GM21786 (cell line): ENCODE measurements at regions not wholly inside any gene's neighbourhood (a gene's known extent, or its start where the extent isn't known, plus 50 kb on each side); places are given as distances from the start of the nearest gene placed in this dataset.

Experiments
- ATAC-seq: cut with Tn5 transposase; IDR thresholded peaks from one replicate; pipeline ENCODE4 v1.9.1; 2021; ENCODE audit not compliant: unreplicated experiment

GRCh38 chr2:144281476-144281875, 238.4 kb downstream of the ZEB2 start:
- no peak for ATAC-seq

GRCh38 chr2:144280009-144280408, 239.9 kb downstream of the ZEB2 start:
- no peak for ATAC-seq

GRCh38 chr2:144279165-144279564, 240.8 kb downstream of the ZEB2 start:
- ATAC-seq = no peak

GRCh38 chr2:144277622-144278354, 242.1 kb downstream of the ZEB2 start:
- ATAC-seq = no peak

- no peak for ATAC-seq
These were observed 244.6 kb downstream of the ZEB2 start for GRCh38 chr2:144275340-144275739.

- ATAC-seq = no peak
These were observed 245.8 kb downstream of the ZEB2 start for GRCh38 chr2:144274131-144274530.

- no peak for ATAC-seq
These were observed 249.0 kb downstream of the ZEB2 start for GRCh38 chr2:144270951-144271350.

GRCh38 chr2:144268036-144268678, 251.8 kb downstream of the ZEB2 start:
- no peak for ATAC-seq

- peak; percentile 93 for ATAC-seq
These were observed 252.7 kb downstream of the ZEB2 start for GRCh38 chr2:144267239-144267638.

GRCh38 chr2:144265654-144266053, 254.3 kb downstream of the ZEB2 start:
- no peak for ATAC-seq

GRCh38 chr2:144261966-144262365, 258.0 kb downstream of the ZEB2 start:
- ATAC-seq = no peak

GRCh38 chr2:144261336-144261735, 258.6 kb downstream of the ZEB2 start:
- ATAC-seq = no peak

GRCh38 chr2:144259332-144259731, 260.6 kb downstream of the ZEB2 start:
- ATAC-seq = no peak

- ATAC-seq = no peak
These were observed 261.8 kb downstream of the ZEB2 start for GRCh38 chr2:144258154-144258553.

GRCh38 chr2:144256996-144257707, 262.8 kb downstream of the ZEB2 start:
- no peak for ATAC-seq

GRCh38 chr2:144254342-144255235, 265.3 kb downstream of the ZEB2 start:
- ATAC-seq = no peak

- ATAC-seq = no peak
These were observed 266.2 kb downstream of the ZEB2 start for GRCh38 chr2:144253743-144254142.

- no peak for ATAC-seq
These were observed 267.2 kb downstream of the ZEB2 start for GRCh38 chr2:144252694-144253093.

GRCh38 chr2:144249035-144249637, 270.8 kb downstream of the ZEB2 start:
- ATAC-seq = no peak

GRCh38 chr2:144248350-144249034, 271.4 kb downstream of the ZEB2 start:
- ATAC-seq = no peak
